SU-DHL-6 (cell line): ENCODE measurements at regions not wholly inside any gene's neighbourhood (a gene's known extent, or its start where the extent isn't known, plus 50 kb on each side); places are given as distances from the start of the nearest gene placed in this dataset.

Experiments
- CTCF ChIP-seq: fragments of 200-600 bp; sonication (generic); IDR thresholded peaks from one replicate; pipeline ENCODE4 v1.5.1; 2017; ENCODE audit warnings: antibody characterized with exemption, mild to moderate bottlenecking, low read length, moderate library complexity; ENCODE audit not compliant: insufficient read depth, poor library complexity, severe bottlenecking
- EZH2phosphoT487 ChIP-seq: fragments of 200-600 bp; sonication (generic), shearing (Covaris generic); conservative IDR thresholded peaks from 2 replicates; pipeline ENCODE4 v1.6.1; 2018; ENCODE audit warnings: mild to moderate bottlenecking, antibody characterized with exemption, low read length, moderate library complexity, mixed read lengths

- TF ChIP-seq CTCF (no peak), EZH2phosphoT487 (no peak)
Observed at GRCh38 chr19:30219702-30220101, 152.5 kb upstream of the ZNF536 start.
